HepG2 (cell line): ENCODE measurements at regions not wholly inside any gene's neighbourhood (a gene's known extent, or its start where the extent isn't known, plus 50 kb on each side); places are given as distances from the start of the nearest gene placed in this dataset.

ENCODE experiments used
- ATAC-seq: fragments of 200-7000 bp; cut with Tn5 transposase; 3 replicates; pipeline ENCODE4 v1.9.1; 2020; ENCODE audit warnings: mild to moderate bottlenecking, moderate library complexity
- BruUV-seq: library from RNA; stranded (reverse); fragments of 400-500 nt; replicated peaks from 2 replicates; lab custom pipeline; 2021; lab: Mats Ljungman, UMichigan
- CTCF ChIA-PET: fragments of 300-600 bp; formaldehyde crosslinking; extraction: SDS; loops from one replicate; lab custom pipeline; 2021; ENCODE audit warnings: low total read pairs, inconsistent platforms, low intra/inter-chr PET ratio; lab: Yijun Ruan, JAX
- POLR2A ChIA-PET: fragments of 350-600 bp; sonication (Branson Sonifier 250); formaldehyde crosslinking; loops from one replicate; lab custom pipeline; 2020; ENCODE audit warnings: antibody characterized with exemption, inconsistent platforms; lab: Yijun Ruan, JAX
- DNase-seq: peaks from one replicate; pipeline ENCODE4 v3.0.0-alpha.2; 2015; ENCODE audit warnings: low spot score
- FAIRE-seq: peaks from 3 replicates; lab custom pipeline; 2011; peaks lifted over from hg19 to GRCh38; lab: Jason Lieb, UNC
- H2AFZ ChIP-seq: one replicate; pipeline ENCODE4 v1.6.1; 2011; ENCODE audit warnings: low read length, inconsistent platforms
- H3K27ac ChIP-seq: fragments of 300-600 bp; 3 replicates; pipeline ENCODE4 v1.8.0; 2011; ENCODE audit warnings: mixed run types, mild to moderate bottlenecking, mixed read lengths, low read length, inconsistent platforms; ENCODE audit not compliant: insufficient read depth; ENCODE audit errors: extremely low read length
- H3K27me3 ChIP-seq, 2 experiments: fragments of 200-600 bp in 1 of 2; 2 replicates in 1 of 2; 3 replicates in 1 of 2; pipeline versions ENCODE4 v1.6.0 to v1.8.0; 2011; ENCODE audit warnings: low read length in 2 of 2, mild to moderate bottlenecking in 2 of 2, moderate library complexity in 2 of 2, inconsistent platforms in 1 of 2; ENCODE audit not compliant: insufficient read depth in 2 of 2, control insufficient read depth in 1 of 2
- H3K36me3 ChIP-seq, 2 experiments: fragments of 200-600 bp in 1 of 2; replicated peaks in 1 of 2; 2 replicates in 1 of 2; 3 replicates in 1 of 2; pipeline versions ENCODE4 v1.5.1 to v1.8.0; 2011; ENCODE audit warnings: low read length in 2 of 2, inconsistent platforms in 1 of 2; ENCODE audit not compliant: insufficient read depth in 2 of 2, control insufficient read depth in 1 of 2
- H3K4me1 ChIP-seq: 2 replicates; pipeline ENCODE4 v1.5.1; 2012; ENCODE audit warnings: low read length, inconsistent platforms; ENCODE audit not compliant: insufficient read depth
- H3K4me2 ChIP-seq: 2 replicates; pipeline ENCODE4 v1.6.0; 2011; ENCODE audit warnings: low read depth, low read length, inconsistent platforms
- H3K4me3 ChIP-seq, 3 experiments: fragments of 200-600 bp in 1 of 3; sonication (generic), shearing (Covaris generic) in 1 of 3; replicated peaks in 1 of 3; 2 replicates each; pipeline ENCODE4 v1.5.1; 2011 to 2016; ENCODE audit warnings: low read length in 3 of 3, inconsistent platforms in 2 of 3, low read depth in 2 of 3, mild to moderate bottlenecking in 2 of 3, control low read depth in 1 of 3, mixed read lengths in 1 of 3; ENCODE audit not compliant: insufficient read depth in 1 of 3
- H3K79me2 ChIP-seq: one replicate; pipeline ENCODE4 v1.6.1; 2011; ENCODE audit warnings: low read length, inconsistent platforms; ENCODE audit not compliant: insufficient read depth
- H3K9ac ChIP-seq: 2 replicates; pipeline ENCODE4 v1.6.0; 2011; ENCODE audit warnings: mild to moderate bottlenecking, low read depth, low read length, inconsistent platforms; ENCODE audit not compliant: insufficient read depth
- H3K9me3 ChIP-seq: 2 replicates; pipeline ENCODE4 v1.5.1; 2012; ENCODE audit warnings: mild to moderate bottlenecking, low read length
- H4K20me1 ChIP-seq: 2 replicates; pipeline ENCODE4 v1.6.0; 2011; ENCODE audit warnings: inconsistent platforms, mild to moderate bottlenecking, low read length, moderate library complexity; ENCODE audit not compliant: insufficient read depth
- ETV6 ChIP-seq: sonication (generic); formaldehyde crosslinking; conservative IDR thresholded peaks from 2 replicates; pipeline ENCODE4 v1.4.0; 2020; ENCODE audit warnings: missing genetic modification reagents
- MEIS2 ChIP-seq: sonication (generic); formaldehyde crosslinking; IDR thresholded peaks from 2 replicates; pipeline ENCODE4 v1.9.0; 2021; ENCODE audit warnings: mild to moderate bottlenecking, missing genetic modification reagents
- STAG1 ChIP-seq: sonication (generic); formaldehyde crosslinking; IDR thresholded peaks from 2 replicates; pipeline ENCODE4 v1.4.0; 2020; ENCODE audit warnings: missing genetic modification reagents
- ZFY ChIP-seq: sonication (generic); formaldehyde crosslinking; IDR thresholded peaks from 2 replicates; pipeline ENCODE4 v1.4.0; 2020; ENCODE audit warnings: missing genetic modification reagents
- ZNF317 ChIP-seq: sonication (generic); formaldehyde crosslinking; IDR thresholded peaks from 2 replicates; pipeline ENCODE4 v1.5.0; 2020; ENCODE audit warnings: mild to moderate bottlenecking, missing genetic modification reagents
- ZNF407 ChIP-seq: sonication (generic); formaldehyde crosslinking; IDR thresholded peaks from one replicate; pipeline ENCODE4 v1.5.1; 2020; ENCODE audit warnings: mild to moderate bottlenecking, missing genetic modification reagents; ENCODE audit errors: not compliant biosample characterization
- ZNF556 ChIP-seq: sonication (generic); formaldehyde crosslinking; IDR thresholded peaks from 2 replicates; pipeline ENCODE4 v1.4.0; 2020; ENCODE audit warnings: mild to moderate bottlenecking, missing genetic modification reagents, borderline replicate concordance
- WGBS: methylation state at CpG from one replicate; pipeline ENCODE4 v1.1.6; 2017; ENCODE audit warnings: low lambda C conversion rate; 5-methylcytosine and 5-hydroxymethylcytosine counted together
- in situ Hi-C: cut with HindIII; loops from 2 replicates; pipeline ENCODE4 v1.10.0; 2017; ENCODE audit warnings: low pct_unique_long_range_greater_than_20kb; ENCODE audit not compliant: extremely low pct_ligation_motif_present
- intact Hi-C: fragments of 100-400 bp; cut with micrococcal nuclease; formaldehyde crosslinking; loops from one replicate; pipeline ENCODE4 v1.10.0; 2022; ENCODE audit not compliant: unreplicated experiment

DNA sequence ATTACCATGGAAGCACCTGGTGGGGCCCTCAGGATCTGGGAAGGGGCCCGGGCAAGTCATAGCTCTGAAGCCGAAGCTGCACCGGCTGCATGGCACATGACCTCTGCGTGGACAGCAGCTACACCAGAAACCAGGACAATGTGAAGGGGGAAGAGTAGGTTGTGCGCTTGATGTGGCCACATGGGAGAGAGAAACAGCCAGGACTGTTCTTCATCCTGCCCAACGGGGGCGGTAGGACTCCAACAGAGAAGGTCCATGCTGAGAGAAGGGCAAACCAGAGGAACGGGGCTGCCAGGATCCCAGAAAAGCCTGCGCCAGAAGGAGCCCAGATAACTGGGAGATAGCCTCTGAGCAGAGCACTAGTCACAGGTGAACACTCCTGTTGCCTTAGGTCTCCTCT, 54.9 kb upstream of the PRR20G start:
- no peaks in the 10 kb centered on the region for H3K79me2 ChIP-seq
- no peak overlapping the region for H3K4me2 ChIP-seq
- DNase-seq = no peak
- TF ChIP-seq ZNF556 (CRISPR knock-in tag) (no peak), STAG1 (CRISPR knock-in tag) (0 out of 2 replicates have a peak, but pooled peaks have one; percentile 10)
- 38% methylated on average over 8 of the region's 9 CpGs for WGBS
- no peaks in the 10 kb centered on the region for H3K36me3 ChIP-seq
- intact Hi-C loops = no loop called here
- no peaks in the 10 kb centered on the region for H4K20me1 ChIP-seq
- H3K9ac ChIP-seq = no peak overlapping the region
- no peak overlapping the region for H3K4me3 ChIP-seq
- ChIA-PET POLR2A (no interaction called here), CTCF (no interaction called here)
- H3K27ac ChIP-seq = no peak overlapping the region
- FAIRE-seq = no peak
- no peaks in the 10 kb centered on the region for H3K9me3 ChIP-seq
- in situ Hi-C loops = no loop called here
- peaks cover 0 to 7% of the 10 kb centered on the region in 2 experiments; a peak in 1 of 5 replicates for H3K27me3 ChIP-seq
- peaks cover 8% of the 10 kb centered on the region for H3K4me1 ChIP-seq
- H2AFZ ChIP-seq = no peak overlapping the region
- no peak for ATAC-seq
- BruUV-seq = no TSS peak

DNA sequence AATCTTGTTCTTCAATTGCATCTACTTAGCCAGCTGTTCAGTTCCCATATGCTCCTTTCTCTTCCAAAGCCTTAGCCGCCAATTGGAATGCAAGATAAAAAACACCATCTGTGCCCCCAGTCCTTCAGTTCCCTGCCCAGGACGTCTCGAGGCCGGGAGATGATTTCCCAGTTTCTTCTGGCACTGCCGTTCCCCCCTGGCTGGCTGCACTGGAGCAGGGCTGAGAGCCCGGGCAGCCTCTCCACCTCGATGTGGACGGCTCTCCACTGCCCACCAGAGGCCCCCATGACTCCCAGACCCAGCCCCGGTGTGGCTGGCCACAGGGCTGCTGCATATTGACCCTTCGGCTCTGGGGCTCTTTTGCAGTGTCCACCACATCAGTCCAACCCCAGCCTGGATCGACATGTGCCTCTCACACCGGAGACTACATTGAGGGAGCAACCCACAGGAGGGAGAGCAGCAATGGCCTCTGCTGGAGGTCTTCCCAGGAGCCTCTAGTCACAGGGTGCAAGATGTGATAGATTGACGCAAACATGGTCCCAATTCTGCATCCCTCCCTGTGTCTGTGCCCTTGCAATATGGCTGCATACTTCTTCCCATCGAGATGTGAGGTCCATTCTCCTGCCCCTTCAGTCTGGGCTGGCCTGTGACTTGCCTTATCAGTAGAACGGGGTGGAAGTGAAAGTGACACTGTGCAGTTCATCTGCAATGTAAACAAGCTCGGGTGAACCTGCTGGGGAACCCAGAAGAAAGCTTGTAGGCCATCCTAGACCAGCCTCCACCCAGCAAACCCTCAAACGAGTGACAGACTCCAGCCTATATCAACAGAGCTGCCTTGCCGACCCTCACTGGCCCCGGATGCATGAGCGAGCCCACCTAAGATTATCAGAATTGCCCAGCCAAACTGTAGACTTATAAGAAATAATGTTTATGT, 52.3 kb upstream of the PRR20G start:
- no TSS peak for BruUV-seq
- Histone ChIP-seq H3K9ac (no peak overlapping the region), H3K36me3 (no peaks in the 10 kb centered on the region), H3K27me3 (peaks cover 0 to 5% of the 10 kb centered on the region in 2 experiments; a peak in 1 of 5 replicates), H3K27ac (no peak overlapping the region), H4K20me1 (no peaks in the 10 kb centered on the region), H2AFZ (no peak overlapping the region), H3K4me2 (peak overlapping the region; percentile 50), H3K79me2 (no peaks in the 10 kb centered on the region), H3K4me3 (no peak overlapping the region), H3K9me3 (no peaks in the 10 kb centered on the region), H3K4me1 (peaks cover 8% of the 10 kb centered on the region)
- CTCF ChIA-PET = no interaction called here
- 13% methylated on average over 14 of the region's 20 CpGs for WGBS
- in situ Hi-C loops = no loop called here
- DNase-seq (no peak), ATAC-seq (peak; percentile 85), FAIRE-seq (no peak)
- POLR2A ChIA-PET = no interaction called here
- intact Hi-C loops = no loop called here
- TF ChIP-seq MEIS2 = no peak
- TF ChIP-seq STAG1 (CRISPR knock-in tag) = peak; percentile 8; the same call in 1 of the 2 replicates
- no peak for TF ChIP-seq ETV6 (CRISPR knock-in tag)
- TF ChIP-seq ZNF407 (CRISPR knock-in tag) = no peak
- TF ChIP-seq ZNF317 = 0 out of 2 replicates have a peak, but pooled peaks have one; percentile 30
- TF ChIP-seq ZFY (CRISPR knock-in tag) = no peak
